ENCODE measurements at regions not wholly inside any gene's neighbourhood (a gene's known extent, or its start where the extent isn't known, plus 50 kb on each side); places are given as distances from the start of the nearest gene placed in this dataset.

- Mint-ChIP-seq H3K9me3 (peaks cover 0 to 4% (median 0%) of the 10 kb centered on the region in 7 donors), H3K27me3 (ENCODE audit: low read depth in 3 of 3) (peaks cover 0 to 2% (median 0%) of the 10 kb centered on the region in 3 donors), H3K27ac (no peak overlapping the region), H3K4me1 (no peaks in the 10 kb centered on the region), H3K4me3 (no peak overlapping the region), H3K36me3 (no peaks in the 10 kb centered on the region)
- TF ChIP-seq CTCF (IDR thresholded peaks at IDR 0.05) = no peak
- Histone ChIP-seq H2AFZ (ENCODE audit: insufficient read depth, low read depth, low read length, poor library complexity, severe bottlenecking) (no peak overlapping the region), H3K9me3 (replicated peaks in 1 of 2; ENCODE audit: control insufficient read depth in 1 of 2, insufficient read depth in 1 of 2, low read length in 2 of 2) (no peaks in the 10 kb centered on the region), H3K4me1 (ENCODE audit: control insufficient read depth in 1 of 2, insufficient read depth in 2 of 2, low read length in 2 of 2) (no peaks in the 10 kb centered on the region), H3K27ac (ENCODE audit: low read depth in 1 of 2, low read length in 2 of 2) (no peak overlapping the region), H3K79me2 (ENCODE audit: insufficient read depth, low read length) (no peaks in the 10 kb centered on the region), H3K4me3 (replicated peaks in 1 of 3; ENCODE audit: low read depth in 2 of 3, low read length in 3 of 3) (no peak overlapping the region), H4K20me1 (ENCODE audit: insufficient read depth, low read length) (no peaks in the 10 kb centered on the region), H3K27me3 (ENCODE audit: control insufficient read depth in 2 of 2, insufficient read depth in 2 of 2, low read length in 2 of 2) (no peaks in the 10 kb centered on the region), H3K4me2 (replicated peaks; ENCODE audit: extremely low read depth, low read length, poor library complexity, severe bottlenecking) (no peak overlapping the region), H3K36me3 (replicated peaks in 1 of 2; ENCODE audit: control insufficient read depth in 1 of 2, insufficient read depth in 2 of 2, low read length in 2 of 2) (no peaks in the 10 kb centered on the region), H3K9ac (ENCODE audit: insufficient read depth, low read length, poor library complexity, severe bottlenecking) (no peak overlapping the region)
- intact Hi-C loops (cut with micrococcal nuclease) = no loop called here
- no CpG with 5 or more reads among the region's 4 CpGs for WGBS (ENCODE audit: insufficient coverage)
- no peak for DNase-seq
These were observed 125.2 kb upstream of the STEAP4 start for GRCh38 chr7:88431882-88432281.

- no peak for DNase-seq
- Mint-ChIP-seq H3K4me3 (no peak overlapping the region), H3K4me1 (no peaks in the 10 kb centered on the region), H3K27me3 (ENCODE audit: low read depth in 3 of 3) (peaks cover 0 to 2% (median 0%) of the 10 kb centered on the region in 3 donors), H3K9me3 (peaks cover 0 to 5% (median 0%) of the 10 kb centered on the region in 7 donors), H3K36me3 (no peaks in the 10 kb centered on the region), H3K27ac (no peak overlapping the region)
- WGBS (ENCODE audit: insufficient coverage) = no CpG with 5 or more reads among the region's 2 CpGs
- Histone ChIP-seq H3K27me3 (ENCODE audit: control insufficient read depth in 2 of 2, insufficient read depth in 2 of 2, low read length in 2 of 2) (no peaks in the 10 kb centered on the region), H3K4me2 (replicated peaks; ENCODE audit: extremely low read depth, low read length, poor library complexity, severe bottlenecking) (no peak overlapping the region), H2AFZ (ENCODE audit: insufficient read depth, low read depth, low read length, poor library complexity, severe bottlenecking) (no peak overlapping the region), H3K79me2 (ENCODE audit: insufficient read depth, low read length) (no peaks in the 10 kb centered on the region), H3K9ac (ENCODE audit: insufficient read depth, low read length, poor library complexity, severe bottlenecking) (no peak overlapping the region), H3K36me3 (replicated peaks in 1 of 2; ENCODE audit: control insufficient read depth in 1 of 2, insufficient read depth in 2 of 2, low read length in 2 of 2) (no peaks in the 10 kb centered on the region), H3K9me3 (replicated peaks in 1 of 2; ENCODE audit: control insufficient read depth in 1 of 2, insufficient read depth in 1 of 2, low read length in 2 of 2) (no peaks in the 10 kb centered on the region), H3K27ac (ENCODE audit: low read depth in 1 of 2, low read length in 2 of 2) (no peak overlapping the region), H3K4me1 (ENCODE audit: control insufficient read depth in 1 of 2, insufficient read depth in 2 of 2, low read length in 2 of 2) (no peaks in the 10 kb centered on the region), H4K20me1 (ENCODE audit: insufficient read depth, low read length) (no peaks in the 10 kb centered on the region), H3K4me3 (replicated peaks in 1 of 3; ENCODE audit: low read depth in 2 of 3, low read length in 3 of 3) (no peak overlapping the region)
- TF ChIP-seq CTCF (IDR thresholded peaks at IDR 0.05) = no peak
- intact Hi-C loops (cut with micrococcal nuclease) = no loop called here
These were observed 122.7 kb upstream of the STEAP4 start for GRCh38 chr7:88429382-88429781.
